ENCODE measurements at regions not wholly inside any gene's neighbourhood (a gene's known extent, or its start where the extent isn't known, plus 50 kb on each side); places are given as distances from the start of the nearest gene placed in this dataset.
A peak's percentile ranks its signal among the peaks of the same experiment; 100 is the strongest.

GRCh38 chr5:72667708-72668107 is 148.8 kb upstream of the TNPO1 start:
- Histone ChIP-seq H3K9me2 (replicated peaks; ENCODE audit: insufficient read depth, low read length) (no peaks in the 10 kb centered on the region), H3K4me2 (ENCODE audit: low read depth, low read length, poor library complexity, severe bottlenecking) (no peak overlapping the region), H3K36me3 (ENCODE audit: insufficient read depth, low read length) (no peaks in the 10 kb centered on the region), H3K4me3 (ENCODE audit: low read length) (no peak overlapping the region), H3K9ac (ENCODE audit: low read length) (no peak overlapping the region), H3K4me1 (ENCODE audit: low read length) (no peaks in the 10 kb centered on the region), H3K9me3 (ENCODE audit: low read length) (no peaks in the 10 kb centered on the region), H3K27ac (ENCODE audit: low read length) (no peak overlapping the region), H3K79me2 (ENCODE audit: low read length) (no peaks in the 10 kb centered on the region), H3K27me3 (ENCODE audit: low read length) (no peaks in the 10 kb centered on the region), H2AFZ (ENCODE audit: low read length) (no peak overlapping the region), H4K20me1 (ENCODE audit: insufficient read depth, low read depth, low read length) (no peaks in the 10 kb centered on the region)
- DNase-seq: no peak

DNA sequence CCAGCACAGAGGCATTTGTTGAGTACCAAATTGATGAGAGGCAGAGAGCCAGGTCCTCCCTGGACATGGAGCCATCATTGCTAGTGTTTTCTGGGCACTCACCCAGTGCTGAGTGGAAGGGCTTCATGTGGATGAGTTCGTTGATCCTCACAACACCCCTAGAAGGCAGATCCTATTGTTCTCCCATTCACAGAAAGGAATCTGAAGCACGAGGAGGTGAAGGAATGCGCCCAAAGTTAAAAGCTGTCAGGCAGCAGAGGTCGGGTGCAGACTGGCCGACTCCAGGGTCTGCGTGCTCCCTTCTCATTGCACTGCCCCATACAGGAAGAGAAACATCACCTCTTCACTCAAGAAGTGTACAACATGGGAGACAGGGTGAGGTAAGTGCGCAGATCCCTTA is 153.5 kb upstream of the TNPO1 start:
- no peak overlapping the region for H3K9ac ChIP-seq (ENCODE audit: low read length)

GRCh38 chr5:72662305-72662704 is 154.2 kb upstream of the TNPO1 start:
- Histone ChIP-seq H3K79me2 (ENCODE audit: low read length) (no peaks in the 10 kb centered on the region), H3K4me1 (ENCODE audit: low read length) (no peaks in the 10 kb centered on the region), H3K9me3 (ENCODE audit: low read length) (no peaks in the 10 kb centered on the region), H4K20me1 (ENCODE audit: insufficient read depth, low read depth, low read length) (no peaks in the 10 kb centered on the region), H2AFZ (ENCODE audit: low read length) (no peak overlapping the region), H3K4me2 (ENCODE audit: low read depth, low read length, poor library complexity, severe bottlenecking) (no peak overlapping the region), H3K9me2 (replicated peaks; ENCODE audit: insufficient read depth, low read length) (no peaks in the 10 kb centered on the region), H3K36me3 (ENCODE audit: insufficient read depth, low read length) (no peaks in the 10 kb centered on the region), H3K27ac (ENCODE audit: low read length) (no peak overlapping the region), H3K27me3 (ENCODE audit: low read length) (no peaks in the 10 kb centered on the region), H3K4me3 (ENCODE audit: low read length) (no peak overlapping the region), H3K9ac (ENCODE audit: low read length) (no peak overlapping the region)
- DNase-seq: peak; percentile 24

More for the DNA sequence above, 153.5 kb upstream of the TNPO1 start:
- H3K4me1 ChIP-seq (ENCODE audit: low read length): no peaks in the 10 kb centered on the region
- no peak overlapping the region for H3K4me3 ChIP-seq (ENCODE audit: low read length)
- no peak for DNase-seq
- H3K9me3 ChIP-seq (ENCODE audit: low read length): no peaks in the 10 kb centered on the region
- H3K4me2 ChIP-seq (ENCODE audit: low read depth, low read length, poor library complexity, severe bottlenecking): no peak overlapping the region
- no peaks in the 10 kb centered on the region for H3K79me2 ChIP-seq (ENCODE audit: low read length)
- no peaks in the 10 kb centered on the region for H3K36me3 ChIP-seq (ENCODE audit: insufficient read depth, low read length)
- H3K9me2 ChIP-seq (replicated peaks; ENCODE audit: insufficient read depth, low read length): no peaks in the 10 kb centered on the region
- H3K27me3 ChIP-seq (ENCODE audit: low read length): no peaks in the 10 kb centered on the region
- H2AFZ ChIP-seq (ENCODE audit: low read length): no peak overlapping the region
- H4K20me1 ChIP-seq (ENCODE audit: insufficient read depth, low read depth, low read length): no peaks in the 10 kb centered on the region
- no peak overlapping the region for H3K27ac ChIP-seq (ENCODE audit: low read length)

GRCh38 chr5:72661405-72661804 is 154.2 kb upstream of the ZNF366 start:
- no peaks in the 10 kb centered on the region for H4K20me1 ChIP-seq (ENCODE audit: insufficient read depth, low read depth, low read length)
- no peak overlapping the region for H3K27ac ChIP-seq (ENCODE audit: low read length)
- no peak overlapping the region for H3K9ac ChIP-seq (ENCODE audit: low read length)
- no peaks in the 10 kb centered on the region for H3K79me2 ChIP-seq (ENCODE audit: low read length)
- DNase-seq: no peak
- H3K36me3 ChIP-seq (ENCODE audit: insufficient read depth, low read length): no peaks in the 10 kb centered on the region
- H3K27me3 ChIP-seq (ENCODE audit: low read length): no peaks in the 10 kb centered on the region
- no peak overlapping the region for H3K4me3 ChIP-seq (ENCODE audit: low read length)
- H2AFZ ChIP-seq (ENCODE audit: low read length): no peak overlapping the region
- H3K9me3 ChIP-seq (ENCODE audit: low read length): no peaks in the 10 kb centered on the region
- no peaks in the 10 kb centered on the region for H3K9me2 ChIP-seq (replicated peaks; ENCODE audit: insufficient read depth, low read length)
- H3K4me1 ChIP-seq (ENCODE audit: low read length): no peaks in the 10 kb centered on the region
- no peak overlapping the region for H3K4me2 ChIP-seq (ENCODE audit: low read depth, low read length, poor library complexity, severe bottlenecking)

DNA sequence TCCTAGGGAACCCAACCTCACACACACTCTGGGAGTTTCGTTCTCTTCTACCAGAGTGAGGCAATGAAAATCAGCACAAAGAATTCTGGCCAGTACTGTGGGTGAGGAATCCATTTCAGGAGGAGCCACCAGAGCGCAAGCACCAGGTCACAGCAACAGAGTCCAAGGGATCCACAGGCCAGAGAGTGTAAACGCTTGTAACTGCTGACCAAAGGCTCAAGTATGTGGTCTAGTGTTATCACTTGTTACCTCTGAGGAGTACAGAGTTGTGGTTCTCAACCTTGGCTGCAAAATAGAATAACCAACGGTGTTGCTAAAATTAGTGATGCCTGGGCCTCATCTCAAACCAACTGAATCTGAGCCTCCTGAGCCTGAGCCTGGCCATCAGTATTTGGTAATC is 152.5 kb upstream of the ZNF366 start:
- Histone ChIP-seq H3K79me2 (ENCODE audit: low read length) (no peaks in the 10 kb centered on the region), H3K9ac (ENCODE audit: low read length) (no peak overlapping the region), H4K20me1 (ENCODE audit: insufficient read depth, low read depth, low read length) (no peaks in the 10 kb centered on the region), H3K4me1 (ENCODE audit: low read length) (no peaks in the 10 kb centered on the region), H3K27ac (ENCODE audit: low read length) (no peak overlapping the region), H2AFZ (ENCODE audit: low read length) (no peak overlapping the region), H3K36me3 (ENCODE audit: insufficient read depth, low read length) (no peaks in the 10 kb centered on the region), H3K9me2 (replicated peaks; ENCODE audit: insufficient read depth, low read length) (no peaks in the 10 kb centered on the region), H3K4me2 (ENCODE audit: low read depth, low read length, poor library complexity, severe bottlenecking) (no peak overlapping the region), H3K27me3 (ENCODE audit: low read length) (no peaks in the 10 kb centered on the region), H3K9me3 (ENCODE audit: low read length) (no peaks in the 10 kb centered on the region), H3K4me3 (ENCODE audit: low read length) (no peak overlapping the region)
- peak; percentile 27 for DNase-seq

- H4K20me1 ChIP-seq (ENCODE audit: insufficient read depth, low read depth, low read length): no peaks in the 10 kb centered on the region
- H2AFZ ChIP-seq (ENCODE audit: low read length): no peak overlapping the region
- H3K4me1 ChIP-seq (ENCODE audit: low read length): no peaks in the 10 kb centered on the region
- H3K4me3 ChIP-seq (ENCODE audit: low read length): no peak overlapping the region
- H3K9me2 ChIP-seq (replicated peaks; ENCODE audit: insufficient read depth, low read length): no peaks in the 10 kb centered on the region
- no peak overlapping the region for H3K9ac ChIP-seq (ENCODE audit: low read length)
- H3K4me2 ChIP-seq (ENCODE audit: low read depth, low read length, poor library complexity, severe bottlenecking): no peak overlapping the region
- no peaks in the 10 kb centered on the region for H3K79me2 ChIP-seq (ENCODE audit: low read length)
- H3K36me3 ChIP-seq (ENCODE audit: insufficient read depth, low read length): no peaks in the 10 kb centered on the region
- H3K9me3 ChIP-seq (ENCODE audit: low read length): no peaks in the 10 kb centered on the region
- peak; percentile 2 for DNase-seq
- no peak overlapping the region for H3K27ac ChIP-seq (ENCODE audit: low read length)
- no peaks in the 10 kb centered on the region for H3K27me3 ChIP-seq (ENCODE audit: low read length)
Observed at GRCh38 chr5:72658761-72659540, 151.7 kb upstream of the ZNF366 start.

GRCh38 chr5:72658161-72658560 is 151.0 kb upstream of the ZNF366 start:
- H3K4me1 ChIP-seq (ENCODE audit: low read length): no peaks in the 10 kb centered on the region
- H3K36me3 ChIP-seq (ENCODE audit: insufficient read depth, low read length): no peaks in the 10 kb centered on the region
- H3K79me2 ChIP-seq (ENCODE audit: low read length): no peaks in the 10 kb centered on the region
- H3K9me2 ChIP-seq (replicated peaks; ENCODE audit: insufficient read depth, low read length): no peaks in the 10 kb centered on the region
- no peak overlapping the region for H3K27ac ChIP-seq (ENCODE audit: low read length)
- no peak overlapping the region for H3K4me3 ChIP-seq (ENCODE audit: low read length)
- H3K9me3 ChIP-seq (ENCODE audit: low read length): no peaks in the 10 kb centered on the region
- H3K27me3 ChIP-seq (ENCODE audit: low read length): no peaks in the 10 kb centered on the region
- H3K9ac ChIP-seq (ENCODE audit: low read length): no peak overlapping the region
- no peak overlapping the region for H3K4me2 ChIP-seq (ENCODE audit: low read depth, low read length, poor library complexity, severe bottlenecking)
- no peaks in the 10 kb centered on the region for H4K20me1 ChIP-seq (ENCODE audit: insufficient read depth, low read depth, low read length)
- H2AFZ ChIP-seq (ENCODE audit: low read length): no peak overlapping the region
- DNase-seq: no peak

GRCh38 chr5:72656756-72657513 is 149.7 kb upstream of the ZNF366 start:
- Histone ChIP-seq H3K4me2 (ENCODE audit: low read depth, low read length, poor library complexity, severe bottlenecking) (no peak overlapping the region), H3K27me3 (ENCODE audit: low read length) (no peaks in the 10 kb centered on the region), H3K36me3 (ENCODE audit: insufficient read depth, low read length) (no peaks in the 10 kb centered on the region), H3K4me3 (ENCODE audit: low read length) (no peak overlapping the region), H3K9ac (ENCODE audit: low read length) (no peak overlapping the region), H3K4me1 (ENCODE audit: low read length) (no peaks in the 10 kb centered on the region), H3K9me3 (ENCODE audit: low read length) (no peaks in the 10 kb centered on the region), H2AFZ (ENCODE audit: low read length) (no peak overlapping the region), H3K27ac (ENCODE audit: low read length) (no peak overlapping the region), H3K79me2 (ENCODE audit: low read length) (no peaks in the 10 kb centered on the region), H4K20me1 (ENCODE audit: insufficient read depth, low read depth, low read length) (no peaks in the 10 kb centered on the region), H3K9me2 (replicated peaks; ENCODE audit: insufficient read depth, low read length) (no peaks in the 10 kb centered on the region)
- DNase-seq: peak; percentile 36

Measured in Karpas-422 (cell line).